HG02610 (cell line): ENCODE measurements at regions not wholly inside any gene's neighbourhood (a gene's known extent, or its start where the extent isn't known, plus 50 kb on each side); places are given as distances from the start of the nearest gene placed in this dataset.
"Not testable (repeated sequence)": the region's sequence is repeated elsewhere in the genome, so short reads cannot be mapped to it uniquely, and the experiment has no call there.

Source experiments
- ATAC-seq: cut with Tn5 transposase; IDR thresholded peaks from one replicate; pipeline ENCODE4 v1.9.1; 2021; ENCODE audit warnings: mild to moderate bottlenecking, moderate library complexity; ENCODE audit not compliant: unreplicated experiment

DNA sequence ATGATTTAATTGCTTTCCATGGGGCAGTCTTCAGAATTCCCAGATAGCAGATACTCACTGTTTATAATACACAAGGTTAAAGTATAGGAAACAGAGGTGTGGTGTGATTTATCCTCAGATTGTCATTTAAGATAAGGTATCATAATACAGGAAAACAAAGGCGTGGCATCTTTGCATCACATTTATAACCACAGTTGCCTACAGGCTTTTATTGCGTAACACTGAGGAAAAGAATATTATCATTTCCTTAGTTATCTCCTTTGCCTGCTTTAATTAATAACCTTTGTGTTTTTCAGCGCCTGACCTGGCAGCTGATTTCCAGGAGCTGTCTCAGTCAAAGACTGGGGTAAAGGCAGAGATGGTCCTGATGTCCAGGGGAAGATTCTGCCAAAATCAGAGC, 68.8 kb downstream of the SSX7 start:
- ATAC-seq, result no peak

- no peak for ATAC-seq
Observed at GRCh38 chrX:52577464-52578173, 60.8 kb upstream of the XAGE1B start.

DNA sequence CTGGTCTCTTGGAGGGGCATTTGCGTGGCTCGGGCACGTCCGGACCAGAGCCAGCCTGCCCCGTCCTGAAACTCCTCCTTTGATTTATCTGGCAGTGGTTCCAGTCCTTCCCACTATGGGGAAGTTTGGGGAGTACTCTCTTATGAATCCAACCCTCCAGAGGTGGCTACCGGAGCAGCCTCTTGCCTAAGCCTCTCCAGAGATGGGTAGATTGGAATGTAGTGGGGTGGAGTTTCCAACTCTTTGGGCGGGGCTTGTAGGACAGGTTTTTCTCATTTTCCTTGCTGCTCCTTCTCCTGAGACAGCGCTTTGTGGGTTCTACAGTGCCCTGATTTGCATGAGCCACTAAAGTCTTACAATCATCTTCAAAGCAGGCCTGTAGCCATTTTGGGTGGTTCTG, 60.1 kb upstream of the XAGE1B start:
- no peak for ATAC-seq

- ATAC-seq, result no peak
Observed at GRCh38 chrX:52576474-52576873, 59.6 kb upstream of the XAGE1B start.

- ATAC-seq, result peak; percentile 55
Observed at GRCh38 chrX:52574416-52575275, 57.8 kb upstream of the XAGE1B start.

GRCh38 chrX:52568146-52568545, 51.3 kb upstream of the XAGE1B start:
- not testable (repeated sequence) for ATAC-seq
